ENCODE measurements at regions not wholly inside any gene's neighbourhood (a gene's known extent, or its start where the extent isn't known, plus 50 kb on each side); places are given as distances from the start of the nearest gene placed in this dataset.

- Histone ChIP-seq H3K27ac (no peak overlapping the region), H4K20me1 (ENCODE audit: insufficient read depth) (no peaks in the 10 kb centered on the region), H3K9me2 (ENCODE audit: insufficient read depth) (no peaks in the 10 kb centered on the region), H3K9ac (no peak overlapping the region), H3K4me2 (ENCODE audit: unreplicated experiment) (no peak overlapping the region), H2AFZ (no peak overlapping the region), H3K4me3 (no peak overlapping the region), H3K27me3 (replicated peaks; ENCODE audit: insufficient read depth) (no peaks in the 10 kb centered on the region), H3K9me3 (ENCODE audit: low read depth) (no peaks in the 10 kb centered on the region), H3K36me3 (ENCODE audit: low read depth) (no peaks in the 10 kb centered on the region), H3F3A (ENCODE audit: insufficient read depth) (no peaks in the 10 kb centered on the region), H3K4me1 (ENCODE audit: insufficient read depth) (no peaks in the 10 kb centered on the region), H3K79me2 (ENCODE audit: insufficient read depth) (no peaks in the 10 kb centered on the region)
- TF ChIP-seq EZH2phosphoT487 (IDR thresholded peaks at IDR 0.05; ENCODE audit: insufficient read depth, low read depth) (no peak), EZH2 (IDR thresholded peaks at IDR 0.05; ENCODE audit: insufficient read depth, poor library complexity, severe bottlenecking) (no peak)
- 27 to 43% methylated on average over 1 of the region's 1 CpG for WGBS, 2 experiments (ENCODE audit: low coverage in 1 of 2, low lambda C conversion rate in 2 of 2, missing lambda C conversion rate in 2 of 2)
- no peak for DNase-seq
- in situ Hi-C loops (cut with MboI), result no loop called here
These were observed 271.4 kb downstream of the ELAVL2 start for GRCh38 chr9:23554686-23555085.

DNA sequence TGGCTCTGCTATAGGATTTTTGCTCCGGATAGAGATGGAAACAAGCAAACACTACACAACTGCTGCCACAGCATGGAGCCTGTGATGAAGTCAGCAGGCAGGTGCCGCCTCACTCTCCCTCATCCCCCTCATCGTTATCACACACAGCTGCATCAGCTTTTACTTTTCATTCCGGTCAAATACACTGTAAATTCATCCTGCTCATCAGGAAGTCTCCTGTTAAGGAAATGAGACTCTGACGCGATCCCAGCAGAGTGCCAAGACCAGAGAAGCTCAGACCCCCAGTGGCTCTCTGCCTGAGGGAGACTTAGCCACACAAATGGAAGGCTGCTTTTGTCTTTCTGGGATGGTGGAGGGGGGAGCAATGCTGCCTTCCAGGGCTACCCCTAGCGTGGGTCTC, 270.2 kb downstream of the ELAVL2 start:
- H3K9me2 ChIP-seq (ENCODE audit: insufficient read depth), result no peaks in the 10 kb centered on the region
- no peaks in the 10 kb centered on the region for H3K9me3 ChIP-seq (ENCODE audit: low read depth)
- no peak overlapping the region for H3K27ac ChIP-seq
- no peak overlapping the region for H3K4me3 ChIP-seq
- H3K4me2 ChIP-seq (ENCODE audit: unreplicated experiment), result no peak overlapping the region
- DNase-seq, result no peak
- H3K4me1 ChIP-seq (ENCODE audit: insufficient read depth), result no peaks in the 10 kb centered on the region
- H2AFZ ChIP-seq, result no peak overlapping the region
- no peaks in the 10 kb centered on the region for H3K79me2 ChIP-seq (ENCODE audit: insufficient read depth)
- in situ Hi-C loops (cut with MboI), result no loop called here
- no peaks in the 10 kb centered on the region for H3K36me3 ChIP-seq (ENCODE audit: low read depth)
- no peak for TF ChIP-seq EZH2 (IDR thresholded peaks at IDR 0.05; ENCODE audit: insufficient read depth, poor library complexity, severe bottlenecking)
- TF ChIP-seq EZH2phosphoT487 (IDR thresholded peaks at IDR 0.05; ENCODE audit: insufficient read depth, low read depth), result no peak
- no peaks in the 10 kb centered on the region for H4K20me1 ChIP-seq (ENCODE audit: insufficient read depth)
- 11 to 13% methylated on average over 7 of the region's 7 CpGs for WGBS, 2 experiments (ENCODE audit: low coverage in 1 of 2, low lambda C conversion rate in 2 of 2, missing lambda C conversion rate in 2 of 2)
- H3K9ac ChIP-seq, result no peak overlapping the region
- no peaks in the 10 kb centered on the region for H3F3A ChIP-seq (ENCODE audit: insufficient read depth)
- H3K27me3 ChIP-seq (replicated peaks; ENCODE audit: insufficient read depth), result no peaks in the 10 kb centered on the region

DNA sequence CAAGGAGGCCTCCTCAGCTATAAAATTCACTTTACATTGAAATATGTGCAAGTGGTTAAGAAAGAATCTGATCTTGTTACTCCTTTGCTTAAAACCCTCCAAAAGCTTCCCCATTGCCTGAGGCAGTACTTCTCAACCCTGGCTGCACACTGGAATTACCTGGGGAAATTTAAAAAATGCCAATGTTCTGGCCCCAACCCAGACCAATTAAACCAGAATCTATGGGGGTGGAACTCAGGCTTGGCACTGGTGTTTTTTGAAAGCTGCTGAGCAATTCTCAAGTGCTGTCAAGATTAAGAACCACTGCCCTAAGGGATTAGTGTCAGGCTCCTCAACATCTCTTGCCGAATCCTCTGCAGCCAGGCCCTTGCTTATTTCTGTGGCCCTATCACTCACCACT, 269.6 kb downstream of the ELAVL2 start:
- Histone ChIP-seq H3K4me3 (no peak overlapping the region), H3K9ac (no peak overlapping the region), H3F3A (ENCODE audit: insufficient read depth) (no peaks in the 10 kb centered on the region), H3K4me1 (ENCODE audit: insufficient read depth) (no peaks in the 10 kb centered on the region), H3K9me2 (ENCODE audit: insufficient read depth) (no peaks in the 10 kb centered on the region), H2AFZ (no peak overlapping the region), H4K20me1 (ENCODE audit: insufficient read depth) (no peaks in the 10 kb centered on the region), H3K36me3 (ENCODE audit: low read depth) (no peaks in the 10 kb centered on the region), H3K79me2 (ENCODE audit: insufficient read depth) (no peaks in the 10 kb centered on the region), H3K9me3 (ENCODE audit: low read depth) (no peaks in the 10 kb centered on the region), H3K4me2 (ENCODE audit: unreplicated experiment) (no peak overlapping the region), H3K27me3 (replicated peaks; ENCODE audit: insufficient read depth) (no peaks in the 10 kb centered on the region), H3K27ac (no peak overlapping the region)
- DNase-seq, result no peak
- no peak for TF ChIP-seq EZH2phosphoT487 (IDR thresholded peaks at IDR 0.05; ENCODE audit: insufficient read depth, low read depth)
- no peak for TF ChIP-seq EZH2 (IDR thresholded peaks at IDR 0.05; ENCODE audit: insufficient read depth, poor library complexity, severe bottlenecking)
- WGBS, 2 experiments (ENCODE audit: low coverage in 1 of 2, low lambda C conversion rate in 2 of 2, missing lambda C conversion rate in 2 of 2), result 6 to 8% methylated on average over 1 of the region's 1 CpG
- in situ Hi-C loops (cut with MboI), result no loop called here

DNA sequence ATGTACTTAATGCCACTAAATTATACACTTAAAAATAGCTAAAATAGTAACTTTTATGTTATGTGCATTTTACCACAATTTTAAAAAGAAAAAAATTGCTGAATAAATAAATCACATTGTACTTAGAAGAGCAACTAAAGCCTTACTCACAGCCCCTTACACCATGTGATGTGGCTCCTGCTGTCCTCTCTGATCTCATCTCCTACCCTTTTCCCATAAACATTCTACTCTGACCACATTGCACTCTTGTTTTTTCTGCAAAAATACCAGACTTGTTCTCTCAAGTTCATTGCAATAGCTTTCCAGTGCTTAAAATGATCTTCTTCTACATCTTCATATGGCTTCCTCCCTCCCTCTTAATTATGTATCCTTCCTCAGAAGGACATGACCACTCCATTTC, 268.4 kb downstream of the ELAVL2 start:
- no peaks in the 10 kb centered on the region for H3K9me3 ChIP-seq (ENCODE audit: low read depth)
- H3K27ac ChIP-seq, result no peak overlapping the region
- no peaks in the 10 kb centered on the region for H3K36me3 ChIP-seq (ENCODE audit: low read depth)
- H3K9me2 ChIP-seq (ENCODE audit: insufficient read depth), result no peaks in the 10 kb centered on the region
- TF ChIP-seq EZH2phosphoT487 (IDR thresholded peaks at IDR 0.05; ENCODE audit: insufficient read depth, low read depth) (no peak), EZH2 (IDR thresholded peaks at IDR 0.05; ENCODE audit: insufficient read depth, poor library complexity, severe bottlenecking) (no peak)
- no peak overlapping the region for H2AFZ ChIP-seq
- in situ Hi-C loops (cut with MboI), result no loop called here
- H3K27me3 ChIP-seq (replicated peaks; ENCODE audit: insufficient read depth), result no peaks in the 10 kb centered on the region
- no peaks in the 10 kb centered on the region for H4K20me1 ChIP-seq (ENCODE audit: insufficient read depth)
- H3K4me1 ChIP-seq (ENCODE audit: insufficient read depth), result no peaks in the 10 kb centered on the region
- no peak for DNase-seq
- no peak overlapping the region for H3K9ac ChIP-seq
- no peak overlapping the region for H3K4me3 ChIP-seq
- no peaks in the 10 kb centered on the region for H3K79me2 ChIP-seq (ENCODE audit: insufficient read depth)
- H3K4me2 ChIP-seq (ENCODE audit: unreplicated experiment), result no peak overlapping the region
- H3F3A ChIP-seq (ENCODE audit: insufficient read depth), result no peaks in the 10 kb centered on the region

GRCh38 chr9:23559522-23559921, 266.5 kb downstream of the ELAVL2 start:
- H3K4me2 ChIP-seq (ENCODE audit: unreplicated experiment), result no peak overlapping the region
- H3K9me3 ChIP-seq (ENCODE audit: low read depth), result no peaks in the 10 kb centered on the region
- DNase-seq, result no peak
- no peak overlapping the region for H3K9ac ChIP-seq
- no peaks in the 10 kb centered on the region for H3K27me3 ChIP-seq (replicated peaks; ENCODE audit: insufficient read depth)
- H4K20me1 ChIP-seq (ENCODE audit: insufficient read depth), result no peaks in the 10 kb centered on the region
- TF ChIP-seq EZH2phosphoT487 (IDR thresholded peaks at IDR 0.05; ENCODE audit: insufficient read depth, low read depth) (no peak), EZH2 (IDR thresholded peaks at IDR 0.05; ENCODE audit: insufficient read depth, poor library complexity, severe bottlenecking) (no peak)
- WGBS, 2 experiments (ENCODE audit: low coverage in 1 of 2, low lambda C conversion rate in 2 of 2, missing lambda C conversion rate in 2 of 2), result 19 to 26% methylated on average over 4 of the region's 4 CpGs
- in situ Hi-C loops (cut with MboI), result no loop called here
- H3K4me3 ChIP-seq, result no peak overlapping the region
- no peaks in the 10 kb centered on the region for H3K9me2 ChIP-seq (ENCODE audit: insufficient read depth)
- no peak overlapping the region for H2AFZ ChIP-seq
- H3F3A ChIP-seq (ENCODE audit: insufficient read depth), result no peaks in the 10 kb centered on the region
- H3K36me3 ChIP-seq (ENCODE audit: low read depth), result no peaks in the 10 kb centered on the region
- H3K4me1 ChIP-seq (ENCODE audit: insufficient read depth), result no peaks in the 10 kb centered on the region
- H3K27ac ChIP-seq, result no peak overlapping the region
- no peaks in the 10 kb centered on the region for H3K79me2 ChIP-seq (ENCODE audit: insufficient read depth)
